HEK293 (cell line): ENCODE measurements at regions not wholly inside any gene's neighbourhood (a gene's known extent, or its start where the extent isn't known, plus 50 kb on each side); places are given as distances from the start of the nearest gene placed in this dataset.

Experiments
- CTCF ChIA-PET: fragments of 350-600 bp; formaldehyde crosslinking; extraction: SDS; loops from one replicate; lab custom pipeline; 2021; ENCODE audit warnings: antibody characterized with exemption; lab: Yijun Ruan, JAX
- POLR2A ChIA-PET: fragments of 300-600 bp; formaldehyde crosslinking; extraction: SDS; loops from one replicate; lab custom pipeline; 2020; ENCODE audit warnings: antibody characterized with exemption, inconsistent platforms; lab: Yijun Ruan, JAX
- H3K27ac ChIP-seq: fragments of 200-500 bp; sonication (Bioruptor generic); 2 replicates; pipeline ENCODE4 v1.5.1; 2014; ENCODE audit warnings: low read depth, low read length, control low read depth, inconsistent platforms; ENCODE audit errors: extremely low read depth
- H3K36me3 ChIP-seq, 2 experiments: fragments of 200-500 bp in 1 of 2; sonication (Bioruptor generic) in 1 of 2; 1 replicate in 1 of 2; 2 replicates in 1 of 2; pipeline ENCODE4 v1.5.1; 2014 to 2017; ENCODE audit warnings: inconsistent platforms in 2 of 2, low read length in 2 of 2; ENCODE audit not compliant: control insufficient read depth in 2 of 2, insufficient read depth in 1 of 2
- H3K4me1 ChIP-seq: fragments of 200-500 bp; sonication (Bioruptor generic); 2 replicates; pipeline ENCODE4 v1.5.1; 2014; ENCODE audit warnings: mild to moderate bottlenecking, low read length, inconsistent platforms; ENCODE audit not compliant: control insufficient read depth, insufficient read depth
- H3K4me3 ChIP-seq: 2 replicates; pipeline ENCODE4 v1.5.1; 2011; ENCODE audit warnings: low read depth, mild to moderate bottlenecking, control low read depth, low read length, moderate library complexity
- H3K9me3 ChIP-seq: fragments of 200-500 bp; sonication (Bioruptor generic); 2 replicates; pipeline ENCODE4 v1.5.1; 2014; ENCODE audit warnings: low read depth, low read length, inconsistent platforms; ENCODE audit not compliant: control insufficient read depth, insufficient read depth
- HOXD13 ChIP-seq: sonication (generic); formaldehyde crosslinking; IDR thresholded peaks from 2 replicates; pipeline ENCODE4 v1.8.0; 2022; ENCODE audit warnings: missing genetic modification reagents, borderline replicate concordance
- KLF10 ChIP-seq: fragments of 450-650 bp; IDR thresholded peaks from 2 replicates; pipeline ENCODE4 v1.5.1; 2018; ENCODE audit warnings: missing biosample characterization, mild to moderate bottlenecking, missing genetic modification characterization
- MEIS1 ChIP-seq: sonication (generic); formaldehyde crosslinking; IDR thresholded peaks from 2 replicates; pipeline ENCODE4 v1.8.1; 2022; ENCODE audit warnings: missing genetic modification reagents, mild to moderate bottlenecking, borderline replicate concordance
- PRDM1 ChIP-seq: fragments of 450-650 bp; formaldehyde crosslinking; IDR thresholded peaks from 2 replicates; pipeline ENCODE4; 2016; ENCODE audit warnings: missing biosample characterization, missing genetic modification characterization
- SALL2 ChIP-seq: fragments of 450-650 bp; formaldehyde crosslinking; IDR thresholded peaks from 2 replicates; pipeline ENCODE4 v1.5.0; 2017; ENCODE audit warnings: missing biosample characterization, mild to moderate bottlenecking, missing genetic modification characterization, borderline replicate concordance
- YY1 ChIP-seq: fragments of 450-650 bp; formaldehyde crosslinking; IDR thresholded peaks from 2 replicates; pipeline ENCODE4 v1.5.1; 2018; ENCODE audit warnings: missing biosample characterization, missing genetic modification characterization
- ZBTB17 ChIP-seq: fragments of 450-650 bp; formaldehyde crosslinking; IDR thresholded peaks from 2 replicates; pipeline ENCODE4 v1.5.1; 2016; ENCODE audit warnings: missing biosample characterization, missing genetic modification characterization
- ZNF24 ChIP-seq: fragments of 450-650 bp; formaldehyde crosslinking; IDR thresholded peaks from 2 replicates; pipeline ENCODE4 v1.5.1; 2016; ENCODE audit warnings: missing biosample characterization, missing genetic modification characterization
- ZNF335 ChIP-seq: fragments of 450-650 bp; formaldehyde crosslinking; conservative IDR thresholded peaks from 2 replicates; pipeline ENCODE4 v1.5.1; 2016; ENCODE audit warnings: missing biosample characterization, missing genetic modification characterization
- ZNF426 ChIP-seq: fragments of 450-650 bp; formaldehyde crosslinking; IDR thresholded peaks from 2 replicates; pipeline ENCODE4 v1.5.1; 2017; ENCODE audit warnings: missing biosample characterization, missing genetic modification characterization, mild to moderate bottlenecking, inconsistent platforms, moderate library complexity
- ZNF530 ChIP-seq: fragments of 450-650 bp; formaldehyde crosslinking; IDR thresholded peaks from 2 replicates; pipeline ENCODE4 v1.5.1; 2016; ENCODE audit warnings: low read depth, missing biosample characterization, missing genetic modification characterization
- ZNF548 ChIP-seq: fragments of 450-650 bp; formaldehyde crosslinking; IDR thresholded peaks from 2 replicates; pipeline ENCODE4 v1.5.1; 2016; ENCODE audit warnings: missing biosample characterization, missing genetic modification characterization
- ZNF596 ChIP-seq: fragments of 450-650 bp; IDR thresholded peaks from 2 replicates; pipeline ENCODE4 v1.5.0; 2018; ENCODE audit warnings: missing biosample characterization, mild to moderate bottlenecking, missing genetic modification characterization, moderate library complexity
- TF ChIP-seq, protein P1 (sequence below): fragments of 450-650 bp; formaldehyde crosslinking; IDR thresholded peaks from 2 replicates; pipeline ENCODE4 v1.5.1; 2017; ENCODE audit warnings: missing biosample characterization, missing genetic modification characterization
- TF ChIP-seq, protein P2 (sequence below): fragments of 450-650 bp; formaldehyde crosslinking; IDR thresholded peaks from 2 replicates; pipeline ENCODE4 v1.5.1; 2016; ENCODE audit warnings: missing biosample characterization, missing genetic modification characterization, borderline replicate concordance
- TF ChIP-seq, protein P3 (sequence below): fragments of 450-650 bp; formaldehyde crosslinking; IDR thresholded peaks from 2 replicates; pipeline ENCODE4 v1.5.1; 2016; ENCODE audit warnings: missing biosample characterization, missing genetic modification characterization, borderline replicate concordance
- TF ChIP-seq, protein P4 (sequence below): fragments of 450-650 bp; formaldehyde crosslinking; IDR thresholded peaks from 2 replicates; pipeline ENCODE4 v1.5.1; 2016; ENCODE audit warnings: missing biosample characterization, missing genetic modification characterization, borderline replicate concordance

DNA sequence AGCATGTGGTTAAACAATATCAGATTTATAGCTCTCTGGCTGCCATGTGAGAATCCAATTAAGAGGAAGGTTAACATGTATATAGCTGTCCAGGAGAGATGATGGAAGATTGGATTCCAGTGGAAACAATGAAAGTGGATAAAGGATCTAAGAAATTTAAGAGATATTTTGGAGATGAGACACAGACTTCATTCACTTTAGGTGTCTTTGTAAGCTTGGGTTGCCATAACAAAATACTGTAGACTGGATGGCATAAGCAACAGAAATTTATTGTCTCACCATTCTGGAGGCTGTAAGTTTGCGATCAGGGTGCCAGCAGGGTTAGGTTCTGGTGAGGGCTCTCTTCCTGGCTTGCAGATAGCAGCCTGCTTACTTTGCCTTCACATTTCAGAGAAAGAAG is 155.9 kb upstream of the MYOCD start (continued):
- no peak for TF ChIP-seq ZNF426

DNA sequence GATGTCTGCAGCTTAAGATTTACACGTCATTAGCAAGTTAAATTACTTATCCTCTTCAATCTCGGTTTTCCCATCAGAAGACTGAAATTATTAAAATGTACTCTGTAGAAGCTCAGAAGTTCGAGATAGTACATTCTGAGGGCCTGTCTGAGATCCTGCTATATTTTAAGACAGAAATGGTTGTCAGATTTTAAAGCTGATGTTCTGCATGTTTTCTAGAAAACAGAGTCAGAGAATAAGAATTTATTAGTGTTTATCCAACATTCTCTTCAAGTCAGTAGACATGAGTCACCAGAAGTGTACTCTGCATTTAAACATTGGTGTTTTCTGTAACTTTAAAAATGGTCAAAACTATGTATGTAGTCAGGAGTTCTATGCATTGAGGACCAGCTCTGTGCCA is 155.2 kb upstream of the MYOCD start:
- TF ChIP-seq YY1 (tag by site-specific recombination) = no peak
- no peak for TF ChIP-seq ZNF335 (tag by site-specific recombination)
- TF ChIP-seq, all 188 proteins: peak for 0
- CTCF ChIA-PET = interaction anchor here (1.1 to 2.7 kb wide), 3 partner anchors 35 to 232 kb away, joined by 3 to 11 read pairs (median 4); no protein-coding TSS in a partner anchor
- no peaks in the 10 kb centered on the region for H3K36me3 ChIP-seq
- no peaks in the 10 kb centered on the region for H3K9me3 ChIP-seq
- POLR2A ChIA-PET = no interaction called here
- no peak overlapping the region for H3K4me3 ChIP-seq
- H3K27ac ChIP-seq = no peak overlapping the region
- no peaks in the 10 kb centered on the region for H3K4me1 ChIP-seq

DNA sequence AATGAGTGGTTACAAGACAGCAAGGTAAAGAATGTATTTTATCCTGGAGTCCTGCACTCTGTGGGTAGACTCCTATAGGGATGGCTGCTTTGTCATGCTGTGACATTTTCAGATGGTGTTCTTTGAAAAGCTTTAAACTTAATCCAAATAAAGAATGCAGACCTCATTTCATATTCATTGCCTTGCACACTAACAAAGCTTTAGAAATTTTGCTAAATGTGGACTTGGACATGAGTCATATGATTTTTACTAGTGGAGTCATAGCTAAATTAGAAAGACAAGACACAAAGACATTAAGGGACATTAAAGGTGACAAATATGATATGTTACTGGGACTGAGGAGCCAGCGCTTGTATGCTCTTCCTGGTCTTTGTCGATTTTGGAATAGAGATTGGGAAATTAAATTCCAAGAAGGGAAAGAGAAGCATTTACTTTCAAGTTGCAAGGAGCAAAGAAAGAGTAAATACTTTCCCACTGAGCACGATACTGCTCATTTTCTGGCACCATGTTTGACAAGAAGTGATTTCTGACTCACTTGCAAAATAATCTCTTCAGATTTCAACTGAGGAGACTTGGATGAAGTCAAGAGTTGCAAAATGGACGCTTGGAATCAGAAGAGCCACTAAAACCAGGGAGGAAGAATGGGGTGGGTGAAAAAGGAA is 152.9 kb upstream of the MYOCD start:
- H3K4me3 ChIP-seq = no peak overlapping the region
- H3K9me3 ChIP-seq = no peaks in the 10 kb centered on the region
- no peaks in the 10 kb centered on the region for H3K36me3 ChIP-seq
- TF ChIP-seq, protein P1, sequence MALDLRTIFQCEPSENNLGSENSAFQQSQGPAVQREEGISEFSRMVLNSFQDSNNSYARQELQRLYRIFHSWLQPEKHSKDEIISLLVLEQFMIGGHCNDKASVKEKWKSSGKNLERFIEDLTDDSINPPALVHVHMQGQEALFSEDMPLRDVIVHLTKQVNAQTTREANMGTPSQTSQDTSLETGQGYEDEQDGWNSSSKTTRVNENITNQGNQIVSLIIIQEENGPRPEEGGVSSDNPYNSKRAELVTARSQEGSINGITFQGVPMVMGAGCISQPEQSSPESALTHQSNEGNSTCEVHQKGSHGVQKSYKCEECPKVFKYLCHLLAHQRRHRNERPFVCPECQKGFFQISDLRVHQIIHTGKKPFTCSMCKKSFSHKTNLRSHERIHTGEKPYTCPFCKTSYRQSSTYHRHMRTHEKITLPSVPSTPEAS = no peak
- TF ChIP-seq ZNF548 (tag by site-specific recombination) (no peak), ZNF530 (tag by site-specific recombination) (no peak), PRDM1 (tag by site-specific recombination) (no peak), ZBTB17 (no peak), ZNF596 (tag by site-specific recombination) (no peak), KLF10 (no peak), HOXD13 (CRISPR knock-in tag) (no peak), ZNF24 (tag by site-specific recombination) (no peak), MEIS1 (CRISPR knock-in tag) (no peak), SALL2 (tag by site-specific recombination) (no peak)
- TF ChIP-seq, protein P2, sequence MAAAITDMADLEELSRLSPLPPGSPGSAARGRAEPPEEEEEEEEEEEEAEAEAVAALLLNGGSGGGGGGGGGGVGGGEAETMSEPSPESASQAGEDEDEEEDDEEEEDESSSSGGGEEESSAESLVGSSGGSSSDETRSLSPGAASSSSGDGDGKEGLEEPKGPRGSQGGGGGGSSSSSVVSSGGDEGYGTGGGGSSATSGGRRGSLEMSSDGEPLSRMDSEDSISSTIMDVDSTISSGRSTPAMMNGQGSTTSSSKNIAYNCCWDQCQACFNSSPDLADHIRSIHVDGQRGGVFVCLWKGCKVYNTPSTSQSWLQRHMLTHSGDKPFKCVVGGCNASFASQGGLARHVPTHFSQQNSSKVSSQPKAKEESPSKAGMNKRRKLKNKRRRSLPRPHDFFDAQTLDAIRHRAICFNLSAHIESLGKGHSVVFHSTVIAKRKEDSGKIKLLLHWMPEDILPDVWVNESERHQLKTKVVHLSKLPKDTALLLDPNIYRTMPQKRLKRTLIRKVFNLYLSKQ (tag by site-specific recombination) = no peak
- TF ChIP-seq, protein P3, sequence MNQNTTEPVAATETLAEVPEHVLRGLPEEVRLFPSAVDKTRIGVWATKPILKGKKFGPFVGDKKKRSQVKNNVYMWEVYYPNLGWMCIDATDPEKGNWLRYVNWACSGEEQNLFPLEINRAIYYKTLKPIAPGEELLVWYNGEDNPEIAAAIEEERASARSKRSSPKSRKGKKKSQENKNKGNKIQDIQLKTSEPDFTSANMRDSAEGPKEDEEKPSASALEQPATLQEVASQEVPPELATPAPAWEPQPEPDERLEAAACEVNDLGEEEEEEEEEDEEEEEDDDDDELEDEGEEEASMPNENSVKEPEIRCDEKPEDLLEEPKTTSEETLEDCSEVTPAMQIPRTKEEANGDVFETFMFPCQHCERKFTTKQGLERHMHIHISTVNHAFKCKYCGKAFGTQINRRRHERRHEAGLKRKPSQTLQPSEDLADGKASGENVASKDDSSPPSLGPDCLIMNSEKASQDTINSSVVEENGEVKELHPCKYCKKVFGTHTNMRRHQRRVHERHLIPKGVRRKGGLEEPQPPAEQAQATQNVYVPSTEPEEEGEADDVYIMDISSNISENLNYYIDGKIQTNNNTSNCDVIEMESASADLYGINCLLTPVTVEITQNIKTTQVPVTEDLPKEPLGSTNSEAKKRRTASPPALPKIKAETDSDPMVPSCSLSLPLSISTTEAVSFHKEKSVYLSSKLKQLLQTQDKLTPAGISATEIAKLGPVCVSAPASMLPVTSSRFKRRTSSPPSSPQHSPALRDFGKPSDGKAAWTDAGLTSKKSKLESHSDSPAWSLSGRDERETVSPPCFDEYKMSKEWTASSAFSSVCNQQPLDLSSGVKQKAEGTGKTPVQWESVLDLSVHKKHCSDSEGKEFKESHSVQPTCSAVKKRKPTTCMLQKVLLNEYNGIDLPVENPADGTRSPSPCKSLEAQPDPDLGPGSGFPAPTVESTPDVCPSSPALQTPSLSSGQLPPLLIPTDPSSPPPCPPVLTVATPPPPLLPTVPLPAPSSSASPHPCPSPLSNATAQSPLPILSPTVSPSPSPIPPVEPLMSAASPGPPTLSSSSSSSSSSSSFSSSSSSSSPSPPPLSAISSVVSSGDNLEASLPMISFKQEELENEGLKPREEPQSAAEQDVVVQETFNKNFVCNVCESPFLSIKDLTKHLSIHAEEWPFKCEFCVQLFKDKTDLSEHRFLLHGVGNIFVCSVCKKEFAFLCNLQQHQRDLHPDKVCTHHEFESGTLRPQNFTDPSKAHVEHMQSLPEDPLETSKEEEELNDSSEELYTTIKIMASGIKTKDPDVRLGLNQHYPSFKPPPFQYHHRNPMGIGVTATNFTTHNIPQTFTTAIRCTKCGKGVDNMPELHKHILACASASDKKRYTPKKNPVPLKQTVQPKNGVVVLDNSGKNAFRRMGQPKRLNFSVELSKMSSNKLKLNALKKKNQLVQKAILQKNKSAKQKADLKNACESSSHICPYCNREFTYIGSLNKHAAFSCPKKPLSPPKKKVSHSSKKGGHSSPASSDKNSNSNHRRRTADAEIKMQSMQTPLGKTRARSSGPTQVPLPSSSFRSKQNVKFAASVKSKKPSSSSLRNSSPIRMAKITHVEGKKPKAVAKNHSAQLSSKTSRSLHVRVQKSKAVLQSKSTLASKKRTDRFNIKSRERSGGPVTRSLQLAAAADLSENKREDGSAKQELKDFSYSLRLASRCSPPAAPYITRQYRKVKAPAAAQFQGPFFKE = no peak
- TF ChIP-seq, protein P4, sequence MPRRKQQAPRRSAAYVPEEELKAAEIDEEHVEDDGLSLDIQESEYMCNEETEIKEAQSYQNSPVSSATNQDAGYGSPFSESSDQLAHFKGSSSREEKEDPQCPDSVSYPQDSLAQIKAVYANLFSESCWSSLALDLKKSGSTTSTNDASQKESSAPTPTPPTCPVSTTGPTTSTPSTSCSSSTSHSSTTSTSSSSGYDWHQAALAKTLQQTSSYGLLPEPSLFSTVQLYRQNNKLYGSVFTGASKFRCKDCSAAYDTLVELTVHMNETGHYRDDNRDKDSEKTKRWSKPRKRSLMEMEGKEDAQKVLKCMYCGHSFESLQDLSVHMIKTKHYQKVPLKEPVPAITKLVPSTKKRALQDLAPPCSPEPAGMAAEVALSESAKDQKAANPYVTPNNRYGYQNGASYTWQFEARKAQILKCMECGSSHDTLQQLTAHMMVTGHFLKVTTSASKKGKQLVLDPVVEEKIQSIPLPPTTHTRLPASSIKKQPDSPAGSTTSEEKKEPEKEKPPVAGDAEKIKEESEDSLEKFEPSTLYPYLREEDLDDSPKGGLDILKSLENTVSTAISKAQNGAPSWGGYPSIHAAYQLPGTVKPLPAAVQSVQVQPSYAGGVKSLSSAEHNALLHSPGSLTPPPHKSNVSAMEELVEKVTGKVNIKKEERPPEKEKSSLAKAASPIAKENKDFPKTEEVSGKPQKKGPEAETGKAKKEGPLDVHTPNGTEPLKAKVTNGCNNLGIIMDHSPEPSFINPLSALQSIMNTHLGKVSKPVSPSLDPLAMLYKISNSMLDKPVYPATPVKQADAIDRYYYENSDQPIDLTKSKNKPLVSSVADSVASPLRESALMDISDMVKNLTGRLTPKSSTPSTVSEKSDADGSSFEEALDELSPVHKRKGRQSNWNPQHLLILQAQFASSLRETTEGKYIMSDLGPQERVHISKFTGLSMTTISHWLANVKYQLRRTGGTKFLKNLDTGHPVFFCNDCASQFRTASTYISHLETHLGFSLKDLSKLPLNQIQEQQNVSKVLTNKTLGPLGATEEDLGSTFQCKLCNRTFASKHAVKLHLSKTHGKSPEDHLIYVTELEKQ (tag by site-specific recombination) = no peak
- ChIA-PET POLR2A (interaction anchor here (1.5 kb wide), 1 partner anchor 10 kb away, joined by 3 read pairs; no protein-coding TSS in a partner anchor), CTCF (no interaction called here)
- H3K27ac ChIP-seq = no peak overlapping the region
- H3K4me1 ChIP-seq = no peaks in the 10 kb centered on the region
